DND-41 (cell line): ENCODE measurements at regions not wholly inside any gene's neighbourhood (a gene's known extent, or its start where the extent isn't known, plus 50 kb on each side); places are given as distances from the start of the nearest gene placed in this dataset.

ENCODE experiments used
- ATAC-seq: fragments of 200-7000 bp; cut with Tn5 transposase; 3 replicates; pipeline ENCODE4 v1.9.1; 2021; ENCODE audit warnings: low read depth; ENCODE audit not compliant: insufficient read depth
- DNase-seq: peaks from one replicate; pipeline ENCODE4 v3.0.0-alpha.2; 2020
- H2AFZ ChIP-seq: 2 replicates; pipeline ENCODE4 v1.6.0; 2012; ENCODE audit warnings: low read depth, low read length
- H3K27ac ChIP-seq: 2 replicates; pipeline ENCODE4 v1.5.1; 2012; ENCODE audit warnings: low read length, inconsistent platforms
- H3K27me3 ChIP-seq: fragments of 200-600 bp; sonication (generic); 2 replicates; pipeline ENCODE4 v1.6.0; 2012; ENCODE audit warnings: low read length, mild to moderate bottlenecking, inconsistent platforms; ENCODE audit not compliant: insufficient read depth, poor library complexity
- H3K36me3 ChIP-seq: 2 replicates; pipeline ENCODE4 v1.5.1; 2012; ENCODE audit warnings: low read length, inconsistent platforms; ENCODE audit not compliant: insufficient read depth
- H3K4me1 ChIP-seq: 2 replicates; pipeline ENCODE4 v1.5.1; 2012; ENCODE audit warnings: mild to moderate bottlenecking, low read length; ENCODE audit not compliant: insufficient read depth
- H3K4me2 ChIP-seq: 2 replicates; pipeline ENCODE4 v1.6.0; 2012; ENCODE audit warnings: mild to moderate bottlenecking, moderate library complexity, low read length, inconsistent platforms; ENCODE audit not compliant: insufficient read depth
- H3K4me3 ChIP-seq, 2 experiments: fragments of 200-600 bp in 1 of 2; shearing (Covaris generic) in 1 of 2; 2 replicates each; pipeline ENCODE4 v1.5.1; 2012 to 2016; ENCODE audit warnings: inconsistent platforms in 2 of 2, low read length in 2 of 2, mild to moderate bottlenecking in 2 of 2, low read depth in 1 of 2, moderate library complexity in 1 of 2
- H3K79me2 ChIP-seq: 2 replicates; pipeline ENCODE4 v1.6.0; 2012; ENCODE audit warnings: low read length, inconsistent platforms; ENCODE audit not compliant: insufficient read depth
- H3K9ac ChIP-seq: 2 replicates; pipeline ENCODE4 v1.6.0; 2012; ENCODE audit warnings: low read depth, mild to moderate bottlenecking, inconsistent platforms, low read length, moderate library complexity
- H3K9me3 ChIP-seq: 2 replicates; pipeline ENCODE4 v1.5.1; 2012; ENCODE audit warnings: low read length, moderate library complexity, mild to moderate bottlenecking, inconsistent platforms; ENCODE audit not compliant: insufficient read depth, severe bottlenecking
- H4K20me1 ChIP-seq: 2 replicates; pipeline ENCODE4 v1.6.0; 2012; ENCODE audit warnings: low read length; ENCODE audit not compliant: insufficient read depth
- CTCF ChIP-seq: IDR thresholded peaks from 2 replicates; pipeline ENCODE4 v1.5.1; 2012; ENCODE audit warnings: borderline replicate concordance, low read length, moderate library complexity, mild to moderate bottlenecking; ENCODE audit not compliant: poor library complexity, severe bottlenecking; ENCODE audit errors: extremely low read depth
- EZH2 ChIP-seq: IDR thresholded peaks from 3 replicates; pipeline ENCODE4 v1.6.1; 2012; ENCODE audit warnings: borderline replicate concordance, low read depth, mild to moderate bottlenecking, moderate library complexity, low read length, inconsistent platforms; ENCODE audit not compliant: severe bottlenecking

- TF ChIP-seq EZH2 (no peak), CTCF (no peak)
- ATAC-seq, result no peak
- Histone ChIP-seq H3K27ac (no peak overlapping the region), H3K9me3 (no peaks in the 10 kb centered on the region), H3K79me2 (no peaks in the 10 kb centered on the region), H2AFZ (no peak overlapping the region), H3K4me2 (no peak overlapping the region), H3K4me3 (no peak overlapping the region), H3K27me3 (no peaks in the 10 kb centered on the region), H3K36me3 (no peaks in the 10 kb centered on the region), H4K20me1 (no peaks in the 10 kb centered on the region), H3K9ac (no peak overlapping the region), H3K4me1 (no peaks in the 10 kb centered on the region)
- DNase-seq, result no peak
Observed at GRCh38 chr6:81643156-81643555, 109.3 kb downstream of the TENT5A start.

- no peak overlapping the region for H3K9ac ChIP-seq
- ATAC-seq, result no peak
- no peak overlapping the region for H2AFZ ChIP-seq
- no peaks in the 10 kb centered on the region for H4K20me1 ChIP-seq
- DNase-seq, result no peak
- H3K27ac ChIP-seq, result no peak overlapping the region
- no peaks in the 10 kb centered on the region for H3K27me3 ChIP-seq
- H3K79me2 ChIP-seq, result no peaks in the 10 kb centered on the region
- no peaks in the 10 kb centered on the region for H3K36me3 ChIP-seq
- H3K4me1 ChIP-seq, result no peaks in the 10 kb centered on the region
- H3K4me2 ChIP-seq, result no peak overlapping the region
- no peak overlapping the region for H3K4me3 ChIP-seq
- H3K9me3 ChIP-seq, result no peaks in the 10 kb centered on the region
- TF ChIP-seq EZH2, result no peak
Observed at GRCh38 chr6:81640891-81641290, 111.6 kb downstream of the TENT5A start.

- H3K27ac ChIP-seq, result no peak overlapping the region
- no peak for ATAC-seq
- TF ChIP-seq CTCF (no peak), EZH2 (no peak)
- no peaks in the 10 kb centered on the region for H3K36me3 ChIP-seq
- H2AFZ ChIP-seq, result no peak overlapping the region
- H3K4me1 ChIP-seq, result no peaks in the 10 kb centered on the region
- H3K79me2 ChIP-seq, result no peaks in the 10 kb centered on the region
- no peak overlapping the region for H3K4me2 ChIP-seq
- no peaks in the 10 kb centered on the region for H3K27me3 ChIP-seq
- no peak overlapping the region for H3K4me3 ChIP-seq
- H3K9me3 ChIP-seq, result no peaks in the 10 kb centered on the region
- no peaks in the 10 kb centered on the region for H4K20me1 ChIP-seq
- no peak overlapping the region for H3K9ac ChIP-seq
- DNase-seq, result no peak
Observed at GRCh38 chr6:81640126-81640525, 112.4 kb downstream of the TENT5A start.

- no peaks in the 10 kb centered on the region for H3K36me3 ChIP-seq
- no peak overlapping the region for H3K27ac ChIP-seq
- H2AFZ ChIP-seq, result no peak overlapping the region
- H3K4me1 ChIP-seq, result no peaks in the 10 kb centered on the region
- H4K20me1 ChIP-seq, result no peaks in the 10 kb centered on the region
- TF ChIP-seq CTCF, result no peak
- H3K79me2 ChIP-seq, result no peaks in the 10 kb centered on the region
- no peak overlapping the region for H3K4me3 ChIP-seq
- no peaks in the 10 kb centered on the region for H3K27me3 ChIP-seq
- ATAC-seq (no peak), DNase-seq (no peak)
- H3K9me3 ChIP-seq, result no peaks in the 10 kb centered on the region
- H3K9ac ChIP-seq, result no peak overlapping the region
- H3K4me2 ChIP-seq, result no peak overlapping the region
Observed at GRCh38 chr6:81638366-81638765, 114.1 kb downstream of the TENT5A start.
